ENCODE measurements at regions not wholly inside any gene's neighbourhood (a gene's known extent, or its start where the extent isn't known, plus 50 kb on each side); places are given as distances from the start of the nearest gene placed in this dataset.

DNA sequence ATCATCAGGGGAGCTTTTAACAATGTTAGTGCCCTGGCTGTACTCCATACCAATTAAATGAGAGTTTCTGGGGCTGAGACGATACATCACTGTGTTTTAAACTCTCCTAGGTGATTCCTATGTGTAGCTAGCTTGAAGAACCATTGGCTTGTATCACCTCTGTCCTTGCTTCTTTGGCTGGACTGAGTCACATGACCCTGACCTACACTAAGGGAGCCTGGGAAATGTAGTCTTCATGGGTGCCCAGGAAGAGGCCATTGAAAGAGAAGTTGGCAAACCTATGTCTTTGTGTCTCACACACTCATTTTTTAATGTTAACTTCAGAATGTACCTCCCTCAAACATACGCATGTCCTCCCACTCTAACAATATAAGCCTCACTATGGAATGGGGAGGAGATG is 506.6 kb downstream of the DHX35 start:
- no peaks in the 10 kb centered on the region for H3K4me1 Mint-ChIP-seq
- ATAC-seq (peak; percentile 97), DNase-seq (ENCODE audit: low spot score) (peak; percentile 14)
- ChIA-PET CTCF (interaction anchor here (0.6 to 1.0 kb wide), 2 partner anchors 200 to 864 kb away, joined by 3 to 4 read pairs; no protein-coding TSS in a partner anchor), POLR2A (no interaction called here)
- H3K27me3 Mint-ChIP-seq (ENCODE audit: low read depth): no peaks in the 10 kb centered on the region; the same call in 1 of the 2 replicates
- TF ChIP-seq, protein P1, sequence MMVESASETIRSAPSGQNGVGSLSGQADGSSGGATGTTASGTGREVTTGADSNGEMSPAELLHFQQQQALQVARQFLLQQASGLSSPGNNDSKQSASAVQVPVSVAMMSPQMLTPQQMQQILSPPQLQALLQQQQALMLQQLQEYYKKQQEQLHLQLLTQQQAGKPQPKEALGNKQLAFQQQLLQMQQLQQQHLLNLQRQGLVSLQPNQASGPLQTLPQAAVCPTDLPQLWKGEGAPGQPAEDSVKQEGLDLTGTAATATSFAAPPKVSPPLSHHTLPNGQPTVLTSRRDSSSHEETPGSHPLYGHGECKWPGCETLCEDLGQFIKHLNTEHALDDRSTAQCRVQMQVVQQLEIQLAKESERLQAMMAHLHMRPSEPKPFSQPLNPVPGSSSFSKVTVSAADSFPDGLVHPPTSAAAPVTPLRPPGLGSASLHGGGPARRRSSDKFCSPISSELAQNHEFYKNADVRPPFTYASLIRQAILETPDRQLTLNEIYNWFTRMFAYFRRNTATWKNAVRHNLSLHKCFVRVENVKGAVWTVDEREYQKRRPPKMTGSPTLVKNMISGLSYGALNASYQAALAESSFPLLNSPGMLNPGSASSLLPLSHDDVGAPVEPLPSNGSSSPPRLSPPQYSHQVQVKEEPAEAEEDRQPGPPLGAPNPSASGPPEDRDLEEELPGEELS (CRISPR knock-in tag; IDR thresholded peaks at IDR 0.05): no peak
- no peak for TF ChIP-seq MXD4 (CRISPR knock-in tag; IDR thresholded peaks at IDR 0.05; ENCODE audit: borderline replicate concordance)
- TF ChIP-seq ZNF138 (CRISPR knock-in tag; conservative IDR thresholded peaks at IDR 0.05): no peak
- TF ChIP-seq, protein P2, sequence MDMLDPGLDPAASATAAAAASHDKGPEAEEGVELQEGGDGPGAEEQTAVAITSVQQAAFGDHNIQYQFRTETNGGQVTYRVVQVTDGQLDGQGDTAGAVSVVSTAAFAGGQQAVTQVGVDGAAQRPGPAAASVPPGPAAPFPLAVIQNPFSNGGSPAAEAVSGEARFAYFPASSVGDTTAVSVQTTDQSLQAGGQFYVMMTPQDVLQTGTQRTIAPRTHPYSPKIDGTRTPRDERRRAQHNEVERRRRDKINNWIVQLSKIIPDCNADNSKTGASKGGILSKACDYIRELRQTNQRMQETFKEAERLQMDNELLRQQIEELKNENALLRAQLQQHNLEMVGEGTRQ (CRISPR knock-in tag; IDR thresholded peaks at IDR 0.05): peak; percentile 91
- TF ChIP-seq, protein P3, sequence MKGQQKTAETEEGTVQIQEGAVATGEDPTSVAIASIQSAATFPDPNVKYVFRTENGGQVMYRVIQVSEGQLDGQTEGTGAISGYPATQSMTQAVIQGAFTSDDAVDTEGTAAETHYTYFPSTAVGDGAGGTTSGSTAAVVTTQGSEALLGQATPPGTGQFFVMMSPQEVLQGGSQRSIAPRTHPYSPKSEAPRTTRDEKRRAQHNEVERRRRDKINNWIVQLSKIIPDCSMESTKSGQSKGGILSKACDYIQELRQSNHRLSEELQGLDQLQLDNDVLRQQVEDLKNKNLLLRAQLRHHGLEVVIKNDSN (CRISPR knock-in tag; IDR thresholded peaks at IDR 0.05): peak; percentile 90
- H3K9me3 Mint-ChIP-seq: peaks cover 18% of the 10 kb centered on the region
- H3K36me3 Mint-ChIP-seq: no peaks in the 10 kb centered on the region
- no peak overlapping the region for H3K27ac Mint-ChIP-seq
- H3K4me3 Mint-ChIP-seq: no peak overlapping the region

DNA sequence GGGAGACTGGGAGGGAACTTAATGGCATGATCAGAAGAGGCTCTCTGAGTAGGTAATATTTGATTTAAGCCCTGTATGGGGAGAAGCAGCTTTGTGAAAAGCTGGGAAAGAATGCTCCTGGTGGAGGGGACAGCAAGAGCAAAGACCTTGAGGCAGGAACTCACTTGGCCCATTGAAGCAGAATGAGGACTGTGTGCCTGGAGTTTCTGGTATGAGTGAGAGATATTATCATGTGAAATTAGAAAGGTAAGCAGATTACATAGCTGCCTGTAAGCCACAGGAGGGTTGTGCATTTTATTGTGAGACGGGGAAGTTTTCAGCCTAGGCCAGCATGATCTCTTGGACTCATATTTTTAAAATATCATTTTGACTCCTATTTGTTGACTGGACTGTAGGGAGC is 502.1 kb downstream of the DHX35 start:
- H3K4me1 Mint-ChIP-seq: no peaks in the 10 kb centered on the region
- ATAC-seq: no peak
- no peak for DNase-seq (ENCODE audit: low spot score)
- H3K9me3 Mint-ChIP-seq: peaks cover 13% of the 10 kb centered on the region
- no peaks in the 10 kb centered on the region for H3K36me3 Mint-ChIP-seq
- peaks cover 3% of the 10 kb centered on the region for H3K27me3 Mint-ChIP-seq (ENCODE audit: low read depth)
- ChIA-PET CTCF (no interaction called here), POLR2A (no interaction called here)
- no peak overlapping the region for H3K4me3 Mint-ChIP-seq
- no peak overlapping the region for H3K27ac Mint-ChIP-seq
- TF ChIP-seq, protein P2 (CRISPR knock-in tag; IDR thresholded peaks at IDR 0.05): no peak
- TF ChIP-seq PRRX2 (CRISPR knock-in tag; IDR thresholded peaks at IDR 0.05) (no peak), SMAD3 (CRISPR knock-in tag; IDR thresholded peaks at IDR 0.05; ENCODE audit: borderline replicate concordance) (no peak), MAX (CRISPR knock-in tag; IDR thresholded peaks at IDR 0.05) (no peak), ZNF281 (CRISPR knock-in tag; IDR thresholded peaks at IDR 0.05) (no peak), ZNF121 (CRISPR knock-in tag; IDR thresholded peaks at IDR 0.05) (no peak), FOXJ3 (CRISPR knock-in tag; IDR thresholded peaks at IDR 0.05; ENCODE audit: borderline replicate concordance) (no peak), ZNF263 (CRISPR knock-in tag; IDR thresholded peaks at IDR 0.05; ENCODE audit: low read depth) (no peak), TP53 (CRISPR knock-in tag; IDR thresholded peaks at IDR 0.05) (no peak)
- TF ChIP-seq, protein P4, sequence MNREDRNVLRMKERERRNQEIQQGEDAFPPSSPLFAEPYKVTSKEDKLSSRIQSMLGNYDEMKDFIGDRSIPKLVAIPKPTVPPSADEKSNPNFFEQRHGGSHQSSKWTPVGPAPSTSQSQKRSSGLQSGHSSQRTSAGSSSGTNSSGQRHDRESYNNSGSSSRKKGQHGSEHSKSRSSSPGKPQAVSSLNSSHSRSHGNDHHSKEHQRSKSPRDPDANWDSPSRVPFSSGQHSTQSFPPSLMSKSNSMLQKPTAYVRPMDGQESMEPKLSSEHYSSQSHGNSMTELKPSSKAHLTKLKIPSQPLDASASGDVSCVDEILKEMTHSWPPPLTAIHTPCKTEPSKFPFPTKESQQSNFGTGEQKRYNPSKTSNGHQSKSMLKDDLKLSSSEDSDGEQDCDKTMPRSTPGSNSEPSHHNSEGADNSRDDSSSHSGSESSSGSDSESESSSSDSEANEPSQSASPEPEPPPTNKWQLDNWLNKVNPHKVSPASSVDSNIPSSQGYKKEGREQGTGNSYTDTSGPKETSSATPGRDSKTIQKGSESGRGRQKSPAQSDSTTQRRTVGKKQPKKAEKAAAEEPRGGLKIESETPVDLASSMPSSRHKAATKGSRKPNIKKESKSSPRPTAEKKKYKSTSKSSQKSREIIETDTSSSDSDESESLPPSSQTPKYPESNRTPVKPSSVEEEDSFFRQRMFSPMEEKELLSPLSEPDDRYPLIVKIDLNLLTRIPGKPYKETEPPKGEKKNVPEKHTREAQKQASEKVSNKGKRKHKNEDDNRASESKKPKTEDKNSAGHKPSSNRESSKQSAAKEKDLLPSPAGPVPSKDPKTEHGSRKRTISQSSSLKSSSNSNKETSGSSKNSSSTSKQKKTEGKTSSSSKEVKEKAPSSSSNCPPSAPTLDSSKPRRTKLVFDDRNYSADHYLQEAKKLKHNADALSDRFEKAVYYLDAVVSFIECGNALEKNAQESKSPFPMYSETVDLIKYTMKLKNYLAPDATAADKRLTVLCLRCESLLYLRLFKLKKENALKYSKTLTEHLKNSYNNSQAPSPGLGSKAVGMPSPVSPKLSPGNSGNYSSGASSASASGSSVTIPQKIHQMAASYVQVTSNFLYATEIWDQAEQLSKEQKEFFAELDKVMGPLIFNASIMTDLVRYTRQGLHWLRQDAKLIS (CRISPR knock-in tag; IDR thresholded peaks at IDR 0.05; ENCODE audit: borderline replicate concordance): no peak
- TF ChIP-seq, protein P5, sequence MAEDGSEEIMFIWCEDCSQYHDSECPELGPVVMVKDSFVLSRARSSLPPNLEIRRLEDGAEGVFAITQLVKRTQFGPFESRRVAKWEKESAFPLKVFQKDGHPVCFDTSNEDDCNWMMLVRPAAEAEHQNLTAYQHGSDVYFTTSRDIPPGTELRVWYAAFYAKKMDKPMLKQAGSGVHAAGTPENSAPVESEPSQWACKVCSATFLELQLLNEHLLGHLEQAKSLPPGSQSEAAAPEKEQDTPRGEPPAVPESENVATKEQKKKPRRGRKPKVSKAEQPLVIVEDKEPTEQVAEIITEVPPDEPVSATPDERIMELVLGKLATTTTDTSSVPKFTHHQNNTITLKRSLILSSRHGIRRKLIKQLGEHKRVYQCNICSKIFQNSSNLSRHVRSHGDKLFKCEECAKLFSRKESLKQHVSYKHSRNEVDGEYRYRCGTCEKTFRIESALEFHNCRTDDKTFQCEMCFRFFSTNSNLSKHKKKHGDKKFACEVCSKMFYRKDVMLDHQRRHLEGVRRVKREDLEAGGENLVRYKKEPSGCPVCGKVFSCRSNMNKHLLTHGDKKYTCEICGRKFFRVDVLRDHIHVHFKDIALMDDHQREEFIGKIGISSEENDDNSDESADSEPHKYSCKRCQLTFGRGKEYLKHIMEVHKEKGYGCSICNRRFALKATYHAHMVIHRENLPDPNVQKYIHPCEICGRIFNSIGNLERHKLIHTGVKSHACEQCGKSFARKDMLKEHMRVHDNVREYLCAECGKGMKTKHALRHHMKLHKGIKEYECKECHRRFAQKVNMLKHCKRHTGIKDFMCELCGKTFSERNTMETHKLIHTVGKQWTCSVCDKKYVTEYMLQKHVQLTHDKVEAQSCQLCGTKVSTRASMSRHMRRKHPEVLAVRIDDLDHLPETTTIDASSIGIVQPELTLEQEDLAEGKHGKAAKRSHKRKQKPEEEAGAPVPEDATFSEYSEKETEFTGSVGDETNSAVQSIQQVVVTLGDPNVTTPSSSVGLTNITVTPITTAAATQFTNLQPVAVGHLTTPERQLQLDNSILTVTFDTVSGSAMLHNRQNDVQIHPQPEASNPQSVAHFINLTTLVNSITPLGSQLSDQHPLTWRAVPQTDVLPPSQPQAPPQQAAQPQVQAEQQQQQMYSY (CRISPR knock-in tag; IDR thresholded peaks at IDR 0.05): no peak
- TF ChIP-seq, protein P1 (CRISPR knock-in tag; IDR thresholded peaks at IDR 0.05): no peak

All from WTC11 (cell line).